Gastroesophageal sphincter (tissue), 3 donors: ENCODE measurements at regions not wholly inside any gene's neighbourhood (a gene's known extent, or its start where the extent isn't known, plus 50 kb on each side); places are given as distances from the start of the nearest gene placed in this dataset.

Experiments
- EP300 ChIP-seq: sonication (generic); formaldehyde crosslinking; IDR thresholded peaks from one replicate; pipeline ENCODE4 v1.6.1; 2017; ENCODE audit warnings: antibody characterized with exemption, mild to moderate bottlenecking
- POLR2A ChIP-seq, 2 donors: fragments of 450-650 bp; IDR thresholded peaks; one replicate each; pipeline ENCODE4 v1.6.1; 2017; ENCODE audit warnings: antibody characterized with exemption in 2 of 2, mild to moderate bottlenecking in 2 of 2, moderate library complexity in 1 of 2
- POLR2AphosphoS5 ChIP-seq: sonication (generic); formaldehyde crosslinking; IDR thresholded peaks from one replicate; pipeline ENCODE4 v1.6.1; 2017; ENCODE audit warnings: antibody characterized with exemption
- TF ChIP-seq, protein P1 (sequence below), 4 experiments: fragments of 200-600 bp in 2 of 4; fragments of 450-650 bp in 2 of 4; sonication (generic) in 1 of 4; IDR thresholded peaks; one replicate each; pipeline ENCODE4 v1.5.1; 2017 to 2019; ENCODE audit warnings: antibody characterized with exemption in 4 of 4, mild to moderate bottlenecking in 2 of 4, moderate library complexity in 2 of 4

DNA sequence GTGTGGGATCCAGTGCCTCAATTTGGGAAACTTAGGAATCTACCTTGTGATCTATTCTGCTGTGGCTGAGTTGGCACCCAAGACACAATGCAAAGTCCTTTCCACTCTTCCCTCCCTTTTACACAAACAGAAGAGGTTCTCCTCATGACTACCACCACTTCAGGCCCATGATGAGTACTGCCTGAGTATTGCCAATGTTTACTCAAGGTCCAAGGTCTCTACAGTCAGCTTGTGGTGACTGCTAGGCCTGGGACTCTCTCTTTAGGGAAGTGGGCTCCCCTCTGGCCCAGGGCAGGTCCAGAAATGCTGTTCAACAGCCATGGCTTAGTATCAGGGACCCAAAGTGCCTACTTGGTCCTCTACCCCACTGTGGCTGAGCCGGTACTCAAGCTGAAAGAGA is 56.8 kb upstream of the PEX5L start:
- TF ChIP-seq, protein P1, sequence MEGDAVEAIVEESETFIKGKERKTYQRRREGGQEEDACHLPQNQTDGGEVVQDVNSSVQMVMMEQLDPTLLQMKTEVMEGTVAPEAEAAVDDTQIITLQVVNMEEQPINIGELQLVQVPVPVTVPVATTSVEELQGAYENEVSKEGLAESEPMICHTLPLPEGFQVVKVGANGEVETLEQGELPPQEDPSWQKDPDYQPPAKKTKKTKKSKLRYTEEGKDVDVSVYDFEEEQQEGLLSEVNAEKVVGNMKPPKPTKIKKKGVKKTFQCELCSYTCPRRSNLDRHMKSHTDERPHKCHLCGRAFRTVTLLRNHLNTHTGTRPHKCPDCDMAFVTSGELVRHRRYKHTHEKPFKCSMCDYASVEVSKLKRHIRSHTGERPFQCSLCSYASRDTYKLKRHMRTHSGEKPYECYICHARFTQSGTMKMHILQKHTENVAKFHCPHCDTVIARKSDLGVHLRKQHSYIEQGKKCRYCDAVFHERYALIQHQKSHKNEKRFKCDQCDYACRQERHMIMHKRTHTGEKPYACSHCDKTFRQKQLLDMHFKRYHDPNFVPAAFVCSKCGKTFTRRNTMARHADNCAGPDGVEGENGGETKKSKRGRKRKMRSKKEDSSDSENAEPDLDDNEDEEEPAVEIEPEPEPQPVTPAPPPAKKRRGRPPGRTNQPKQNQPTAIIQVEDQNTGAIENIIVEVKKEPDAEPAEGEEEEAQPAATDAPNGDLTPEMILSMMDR (IDR thresholded peaks at IDR 0.05): no peak
- TF ChIP-seq POLR2AphosphoS5 (no peak), POLR2A (IDR thresholded peaks at IDR 0.05) (no peak), EP300 (no peak)
